ENCODE measurements at regions not wholly inside any gene's neighbourhood (a gene's known extent, or its start where the extent isn't known, plus 50 kb on each side); places are given as distances from the start of the nearest gene placed in this dataset.
"Not testable (repeated sequence)": the region's sequence is repeated elsewhere in the genome, so short reads cannot be mapped to it uniquely, and the experiment has no call there.

DNA sequence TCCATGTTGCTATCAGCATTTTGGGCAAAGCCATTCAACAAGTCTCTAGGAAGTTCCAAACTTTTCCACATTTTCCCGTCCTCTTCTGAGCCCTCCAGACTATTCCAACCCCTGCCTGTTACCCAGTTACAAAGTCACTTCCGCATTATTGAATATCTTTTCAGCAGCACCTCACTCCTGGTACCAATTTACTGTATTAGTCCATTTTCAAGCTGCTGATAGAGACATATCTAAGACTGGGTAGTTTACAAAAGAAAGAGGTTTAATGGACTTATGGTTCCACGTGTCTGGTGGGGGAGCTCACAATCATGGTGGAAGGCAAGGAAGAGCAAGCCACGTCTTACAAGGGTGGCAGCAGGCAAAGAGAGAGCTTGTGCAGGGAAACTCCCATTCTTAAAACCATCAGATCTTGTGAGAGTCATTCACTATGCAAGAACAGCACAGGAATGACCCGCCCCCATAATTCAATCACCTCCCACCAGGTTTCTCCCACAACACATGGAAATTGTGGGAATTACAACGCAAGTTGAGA, 435.6 kb upstream of the GRM7 start:
- no peak overlapping the region for H3K4me3 ChIP-seq (ENCODE audit: low read depth, low read length)
- no peak for TF ChIP-seq CTCF (IDR thresholded peaks at IDR 0.05; ENCODE audit: borderline replicate concordance, insufficient read depth, low read depth, low read length)

DNA sequence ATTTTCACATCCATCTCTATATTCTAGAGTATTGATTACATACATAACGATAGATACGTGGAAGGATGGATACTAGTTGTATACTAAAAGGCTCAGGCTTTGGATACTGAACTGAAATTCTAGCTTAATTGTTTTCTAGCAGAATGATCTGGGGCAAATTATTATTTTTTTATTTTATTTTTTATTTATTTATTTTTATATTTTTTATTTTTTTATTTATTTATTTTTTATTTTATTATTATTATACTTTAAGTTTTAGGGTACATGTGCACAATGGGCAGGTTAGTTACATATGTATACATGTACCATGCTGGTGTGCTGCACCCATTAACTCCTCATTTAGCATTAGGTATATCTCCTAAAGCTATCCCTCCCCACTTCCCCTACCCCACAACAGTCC, 432.6 kb upstream of the GRM7 start:
- H3K4me3 ChIP-seq (ENCODE audit: low read depth, low read length) = not testable (repeated sequence)

DNA sequence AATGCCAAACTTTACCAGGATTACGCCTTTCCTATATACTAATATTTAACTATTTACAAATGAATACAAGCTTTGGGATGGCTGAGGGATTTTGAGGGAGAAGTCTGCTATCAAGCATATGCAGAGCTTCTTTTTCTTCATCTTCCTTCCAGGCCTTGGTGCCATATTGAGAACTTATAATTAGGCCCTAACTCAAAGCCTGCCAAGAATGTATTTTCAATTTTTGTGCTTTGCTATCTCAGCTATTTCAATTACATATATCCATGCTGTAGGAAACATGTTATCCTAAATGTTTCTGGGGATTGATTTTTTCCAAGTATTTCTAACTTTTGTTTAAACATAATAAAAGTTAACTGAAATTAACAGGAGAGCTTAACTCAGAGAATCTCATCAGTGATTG, 425.0 kb upstream of the GRM7 start:
- no peak overlapping the region for H3K4me3 ChIP-seq (ENCODE audit: low read depth, low read length)
- TF ChIP-seq CTCF (IDR thresholded peaks at IDR 0.05; ENCODE audit: borderline replicate concordance, insufficient read depth, low read depth, low read length) = no peak

- TF ChIP-seq CTCF (IDR thresholded peaks at IDR 0.05; ENCODE audit: borderline replicate concordance, insufficient read depth, low read depth, low read length) = no peak
These were observed 423.3 kb upstream of the GRM7 start for GRCh38 chr3:6437631-6438030.

DNA sequence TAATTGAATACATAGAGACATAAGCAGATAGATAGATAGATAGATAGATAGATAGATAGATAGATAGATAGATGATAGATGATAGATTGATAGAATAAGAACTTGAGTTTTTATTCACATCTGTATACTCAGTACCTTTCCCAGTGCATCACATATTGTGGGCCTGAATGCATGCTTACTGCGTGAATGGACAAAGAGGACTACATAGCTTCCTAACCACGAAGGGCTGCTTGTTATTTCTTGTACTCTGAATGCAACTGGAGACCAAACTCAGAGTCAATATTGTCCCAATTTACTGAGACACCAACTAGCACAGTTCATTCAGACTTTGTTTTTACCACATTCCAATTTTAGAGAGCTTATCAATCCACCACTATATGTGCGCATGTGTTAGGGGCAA, 422.9 kb upstream of the GRM7 start:
- H3K4me3 ChIP-seq (ENCODE audit: low read depth, low read length) = no peak overlapping the region
- TF ChIP-seq CTCF (IDR thresholded peaks at IDR 0.05; ENCODE audit: borderline replicate concordance, insufficient read depth, low read depth, low read length) = no peak

More at GRCh38 chr3:6437631-6438030, 423.3 kb upstream of the GRM7 start:
- no peak overlapping the region for H3K4me3 ChIP-seq (ENCODE audit: low read depth, low read length)

GRCh38 chr3:6439226-6439625, 421.7 kb upstream of the GRM7 start:
- no peak for TF ChIP-seq CTCF (IDR thresholded peaks at IDR 0.05; ENCODE audit: borderline replicate concordance, insufficient read depth, low read depth, low read length)

DNA sequence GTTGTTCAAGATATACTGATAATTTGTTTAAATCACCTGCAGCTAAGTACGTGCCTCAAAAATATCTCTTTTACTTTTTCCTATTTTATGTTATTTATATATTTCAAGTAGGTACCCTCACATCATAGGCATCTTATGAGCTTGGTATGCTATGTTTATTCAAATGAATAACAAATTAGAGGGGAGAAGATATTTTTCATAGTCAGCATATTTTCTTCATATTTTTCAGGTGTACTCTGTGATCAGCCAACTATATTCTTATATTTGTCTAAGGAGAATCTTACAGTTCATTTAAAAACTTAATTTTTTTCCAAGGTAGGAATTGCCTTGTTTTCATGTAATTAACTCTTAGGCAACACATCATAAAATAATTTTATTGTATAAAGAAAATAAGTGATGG, 421.1 kb upstream of the GRM7 start:
- no peak overlapping the region for H3K4me3 ChIP-seq (ENCODE audit: low read depth, low read length)
- TF ChIP-seq CTCF (IDR thresholded peaks at IDR 0.05; ENCODE audit: borderline replicate concordance, insufficient read depth, low read depth, low read length) = no peak

More at GRCh38 chr3:6439226-6439625, 421.7 kb upstream of the GRM7 start:
- no peak overlapping the region for H3K4me3 ChIP-seq (ENCODE audit: low read depth, low read length)
